Left lung (tissue), 4 donors: ENCODE measurements at regions not wholly inside any gene's neighbourhood (a gene's known extent, or its start where the extent isn't known, plus 50 kb on each side); places are given as distances from the start of the nearest gene placed in this dataset.

ENCODE experiments used
- ATAC-seq: fragments of 200-7000 bp; cut with Tn5 transposase; one replicate; pipeline ENCODE4 v1.9.1; 2020; ENCODE audit warnings: moderate library complexity
- DNase-seq, 4 donors: peaks; one replicate each; pipeline ENCODE4 v3.0.0-alpha.2; 2013 to 2020
- H3K27ac ChIP-seq, 2 donors: fragments of 200-600 bp; sonication (generic) in 1 of 2; one replicate each; pipeline versions ENCODE4 v1.5.0 to v1.8.0; 2020 to 2021
- H3K27me3 ChIP-seq, 2 donors: fragments of 200-600 bp; sonication (generic) in 1 of 2; one replicate each; pipeline versions ENCODE4 v1.5.0 to v1.8.0; 2020 to 2021
- H3K36me3 ChIP-seq, 2 donors: fragments of 200-600 bp; sonication (generic) in 1 of 2; one replicate each; pipeline versions ENCODE4 v1.5.0 to v1.8.0; 2020 to 2021
- H3K4me1 ChIP-seq, 2 donors: fragments of 200-600 bp; one replicate each; pipeline ENCODE4 v1.8.0; 2021
- H3K4me3 ChIP-seq, 2 donors: fragments of 200-600 bp; sonication (generic) in 1 of 2; one replicate each; pipeline versions ENCODE4 v1.5.0 to v1.8.0; 2020 to 2021; ENCODE audit warnings: mild to moderate bottlenecking in 1 of 2
- H3K9me3 ChIP-seq, 2 donors: fragments of 200-600 bp; sonication (generic) in 1 of 2; one replicate each; pipeline versions ENCODE4 v1.5.0 to v1.8.0; 2020 to 2021
- CTCF ChIP-seq, 2 donors: fragments of 200-600 bp; sonication (generic) in 1 of 2; IDR thresholded peaks; one replicate each; pipeline versions ENCODE4 v1.5.0 to v1.8.0; 2021; ENCODE audit warnings: antibody characterized with exemption in 2 of 2
- intact Hi-C, 2 donors: fragments of 100-400 bp; cut with DNase I; formaldehyde crosslinking; loops; one replicate each; pipeline versions ENCODE4 v1.11.2 to v1.14.2; 2022
- donor health status: DM: no; HTN: yes; CAD: no.
- donor health status: DM: no; HTN: no; CAD: no.

GRCh38 chr1:22236900-22237299 lies 94.0 kb upstream of the WNT4 start:
- no peaks in the 10 kb centered on the region for H3K9me3 ChIP-seq
- no peaks in the 10 kb centered on the region for H3K36me3 ChIP-seq
- DNase-seq, result no peak
- H3K27me3 ChIP-seq, result peaks cover 0 to 32% of the 10 kb centered on the region in 2 donors
- intact Hi-C loops, result no loop called here
- peak; percentile 11 for ATAC-seq
- H3K27ac ChIP-seq, result peak overlapping the region in 1 of 2 donors; percentile 8
- no peak overlapping the region for H3K4me3 ChIP-seq
- TF ChIP-seq CTCF (IDR thresholded peaks at IDR 0.05), result no peak
- H3K4me1 ChIP-seq, result no peaks in the 10 kb centered on the region

GRCh38 chr1:22237433-22238093 lies 94.7 kb upstream of the WNT4 start:
- H3K4me1 ChIP-seq, result no peaks in the 10 kb centered on the region
- ATAC-seq, result peak; percentile 68

GRCh38 chr1:22238356-22239224 lies 95.7 kb upstream of the WNT4 start:
- TF ChIP-seq CTCF (IDR thresholded peaks at IDR 0.05), result no peak
- H3K9me3 ChIP-seq, result no peaks in the 10 kb centered on the region
- no peak for DNase-seq
- no peaks in the 10 kb centered on the region for H3K36me3 ChIP-seq
- no peak overlapping the region for H3K27ac ChIP-seq
- intact Hi-C loops, result no loop called here
- H3K4me3 ChIP-seq, result no peak overlapping the region
- no peak for ATAC-seq
- H3K27me3 ChIP-seq, result peaks cover 0 to 27% of the 10 kb centered on the region in 2 donors
- H3K4me1 ChIP-seq, result no peaks in the 10 kb centered on the region

More at GRCh38 chr1:22237433-22238093, 94.7 kb upstream of the WNT4 start:
- H3K36me3 ChIP-seq, result no peaks in the 10 kb centered on the region
- TF ChIP-seq CTCF (IDR thresholded peaks at IDR 0.05), result no peak
- DNase-seq, result peak in 1 of 4 donors; percentile 65
- intact Hi-C loops, result no loop called here
- peaks cover 0 to 32% of the 10 kb centered on the region in 2 donors for H3K27me3 ChIP-seq
- peak overlapping the region in 1 of 2 donors; percentile 8 for H3K27ac ChIP-seq
- no peaks in the 10 kb centered on the region for H3K9me3 ChIP-seq
- no peak overlapping the region for H3K4me3 ChIP-seq

GRCh38 chr1:22239378-22239777 lies 96.5 kb upstream of the WNT4 start:
- Histone ChIP-seq H3K4me1 (no peaks in the 10 kb centered on the region), H3K27ac (no peak overlapping the region), H3K27me3 (peaks cover 0 to 19% of the 10 kb centered on the region in 2 donors), H3K36me3 (no peaks in the 10 kb centered on the region), H3K4me3 (no peak overlapping the region), H3K9me3 (no peaks in the 10 kb centered on the region)
- ATAC-seq, result peak; percentile 75
- intact Hi-C loops, result no loop called here
- no peak for DNase-seq
- no peak for TF ChIP-seq CTCF (IDR thresholded peaks at IDR 0.05)

GRCh38 chr1:22241250-22241649 lies 98.4 kb upstream of the WNT4 start:
- TF ChIP-seq CTCF (IDR thresholded peaks at IDR 0.05), result no peak
- no peak for ATAC-seq
- H3K9me3 ChIP-seq, result no peaks in the 10 kb centered on the region
- H3K36me3 ChIP-seq, result no peaks in the 10 kb centered on the region
- intact Hi-C loops, result no loop called here
- H3K4me1 ChIP-seq, result no peaks in the 10 kb centered on the region
- H3K27me3 ChIP-seq, result peaks cover 0 to 5% of the 10 kb centered on the region in 2 donors
- no peak overlapping the region for H3K4me3 ChIP-seq
- H3K27ac ChIP-seq, result no peak overlapping the region
- DNase-seq, result no peak
